ENCODE measurements at regions not wholly inside any gene's neighbourhood (a gene's known extent, or its start where the extent isn't known, plus 50 kb on each side); places are given as distances from the start of the nearest gene placed in this dataset.

GRCh38 chr13:58625703-58626389 lies 994.3 kb downstream of the PCDH17 start:
- H3K9ac ChIP-seq (ENCODE audit: low read length), result no peak overlapping the region
- no peak overlapping the region for H2AFZ ChIP-seq (ENCODE audit: low read length)
- H3K4me1 ChIP-seq (ENCODE audit: insufficient read depth, low read length), result no peaks in the 10 kb centered on the region
- ATAC-seq, result no peak
- TF ChIP-seq EZH2phosphoT487 (IDR thresholded peaks at IDR 0.05; ENCODE audit: borderline replicate concordance, low read length) (no peak), EZH2 (IDR thresholded peaks at IDR 0.05; ENCODE audit: low read length, unreplicated experiment) (no peak), CTCF (conservative IDR thresholded peaks at IDR 0.05; ENCODE audit: low read depth, low read length) (no peak)
- ChIA-PET CTCF (no interaction called here), POLR2A (ENCODE audit: unreplicated experiment) (no interaction called here)
- H3K4me2 ChIP-seq (ENCODE audit: low read length), result no peak overlapping the region
- BruUV-seq (replicated peaks), result no TSS peak
- H4K20me1 ChIP-seq (ENCODE audit: low read length), result no peaks in the 10 kb centered on the region
- no peak overlapping the region for H3K27ac ChIP-seq (ENCODE audit: low read length)
- H3K36me3 ChIP-seq (ENCODE audit: low read depth, low read length), result no peaks in the 10 kb centered on the region
- no peaks in the 10 kb centered on the region for H3K9me3 ChIP-seq (ENCODE audit: low read length)
- H3K4me3 ChIP-seq (ENCODE audit: low read length), result no peak overlapping the region
- intact Hi-C loops (cut with micrococcal nuclease), result no loop called here
- no peaks in the 10 kb centered on the region for H3K9me2 ChIP-seq (replicated peaks; ENCODE audit: low read length)
- H3K79me2 ChIP-seq (ENCODE audit: low read length), result no peaks in the 10 kb centered on the region
- no peak for DNase-seq
- H3F3A ChIP-seq (ENCODE audit: low read length, unreplicated experiment), result no peaks in the 10 kb centered on the region
- no peaks in the 10 kb centered on the region for H3K27me3 ChIP-seq (ENCODE audit: low read length)

DNA sequence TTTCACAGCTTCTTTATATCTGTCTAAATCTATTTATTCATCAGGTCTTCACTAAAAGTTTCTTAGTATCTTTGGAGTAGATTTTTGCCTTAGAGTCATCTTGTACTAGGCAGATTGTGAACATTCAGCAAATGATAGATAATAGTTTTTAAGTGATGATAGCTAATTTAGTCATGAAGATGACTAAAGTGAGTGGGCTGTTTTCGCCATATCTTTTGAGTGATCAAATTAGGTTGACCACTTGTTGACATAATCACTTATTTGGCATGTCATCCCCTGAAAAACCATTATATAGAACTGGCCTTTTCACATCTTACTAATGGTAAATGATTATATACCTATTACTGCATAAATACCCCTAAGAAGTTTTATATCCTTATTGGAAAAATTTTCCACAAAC lies 999.2 kb downstream of the PCDH17 start:
- ChIA-PET CTCF (no interaction called here), POLR2A (ENCODE audit: unreplicated experiment) (no interaction called here)
- H3K4me3 ChIP-seq (ENCODE audit: low read length), result no peak overlapping the region
- intact Hi-C loops (cut with micrococcal nuclease), result no loop called here
- no peaks in the 10 kb centered on the region for H4K20me1 ChIP-seq (ENCODE audit: low read length)
- H3K79me2 ChIP-seq (ENCODE audit: low read length), result no peaks in the 10 kb centered on the region
- no peak overlapping the region for H3K4me2 ChIP-seq (ENCODE audit: low read length)
- DNase-seq, result no peak
- no peak overlapping the region for H3K9ac ChIP-seq (ENCODE audit: low read length)
- no peaks in the 10 kb centered on the region for H3K9me2 ChIP-seq (replicated peaks; ENCODE audit: low read length)
- H3K27me3 ChIP-seq (ENCODE audit: low read length), result no peaks in the 10 kb centered on the region
- no peak overlapping the region for H2AFZ ChIP-seq (ENCODE audit: low read length)
- H3K9me3 ChIP-seq (ENCODE audit: low read length), result no peaks in the 10 kb centered on the region
- TF ChIP-seq EZH2phosphoT487 (IDR thresholded peaks at IDR 0.05; ENCODE audit: borderline replicate concordance, low read length) (no peak), EZH2 (IDR thresholded peaks at IDR 0.05; ENCODE audit: low read length, unreplicated experiment) (no peak), CTCF (conservative IDR thresholded peaks at IDR 0.05; ENCODE audit: low read depth, low read length) (no peak)
- no peaks in the 10 kb centered on the region for H3F3A ChIP-seq (ENCODE audit: low read length, unreplicated experiment)
- H3K4me1 ChIP-seq (ENCODE audit: insufficient read depth, low read length), result no peaks in the 10 kb centered on the region
- H3K36me3 ChIP-seq (ENCODE audit: low read depth, low read length), result no peaks in the 10 kb centered on the region
- no peak overlapping the region for H3K27ac ChIP-seq (ENCODE audit: low read length)
- ATAC-seq, result no peak
- BruUV-seq (replicated peaks), result no TSS peak

DNA sequence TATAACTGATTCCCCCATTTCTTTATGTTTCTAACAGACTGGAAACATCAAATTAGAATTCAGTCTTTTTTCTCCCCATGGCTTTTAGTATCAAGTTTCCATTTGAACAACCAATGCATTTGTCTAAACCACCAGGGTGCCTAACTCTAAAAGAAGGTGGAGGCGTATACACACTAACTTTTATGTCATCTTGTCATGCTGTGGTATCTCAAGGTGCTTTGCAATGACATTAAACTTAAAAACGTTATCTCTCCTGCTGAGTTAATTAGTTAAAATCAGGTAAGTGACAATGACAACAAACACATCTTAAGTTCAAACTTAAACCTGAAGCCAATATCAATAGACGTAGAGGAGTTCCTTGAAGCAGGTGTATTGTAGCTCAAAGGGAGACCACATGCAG lies 1001.7 kb downstream of the PCDH17 start:
- H2AFZ ChIP-seq (ENCODE audit: low read length), result no peak overlapping the region
- no peaks in the 10 kb centered on the region for H3K36me3 ChIP-seq (ENCODE audit: low read depth, low read length)
- H4K20me1 ChIP-seq (ENCODE audit: low read length), result no peaks in the 10 kb centered on the region
- no peaks in the 10 kb centered on the region for H3K79me2 ChIP-seq (ENCODE audit: low read length)
- no peaks in the 10 kb centered on the region for H3F3A ChIP-seq (ENCODE audit: low read length, unreplicated experiment)
- DNase-seq, result no peak
- H3K27ac ChIP-seq (ENCODE audit: low read length), result no peak overlapping the region
- ATAC-seq, result no peak
- no peaks in the 10 kb centered on the region for H3K4me1 ChIP-seq (ENCODE audit: insufficient read depth, low read length)
- CTCF ChIA-PET, result no interaction called here
- H3K4me2 ChIP-seq (ENCODE audit: low read length), result no peak overlapping the region
- no peaks in the 10 kb centered on the region for H3K9me2 ChIP-seq (replicated peaks; ENCODE audit: low read length)
- H3K27me3 ChIP-seq (ENCODE audit: low read length), result no peaks in the 10 kb centered on the region
- TF ChIP-seq EZH2 (IDR thresholded peaks at IDR 0.05; ENCODE audit: low read length, unreplicated experiment), result no peak
- TF ChIP-seq EZH2phosphoT487 (IDR thresholded peaks at IDR 0.05; ENCODE audit: borderline replicate concordance, low read length), result no peak
- no peak for TF ChIP-seq CTCF (conservative IDR thresholded peaks at IDR 0.05; ENCODE audit: low read depth, low read length)
- no peak overlapping the region for H3K9ac ChIP-seq (ENCODE audit: low read length)
- H3K9me3 ChIP-seq (ENCODE audit: low read length), result no peaks in the 10 kb centered on the region
- BruUV-seq (replicated peaks), result no TSS peak
- intact Hi-C loops (cut with micrococcal nuclease), result no loop called here
- POLR2A ChIA-PET (ENCODE audit: unreplicated experiment), result no interaction called here
- H3K4me3 ChIP-seq (ENCODE audit: low read length), result no peak overlapping the region
